Stimulated activated effector memory CD8-positive, alpha-beta T cell treated with anti-CD3 and anti-CD28 coated beads, Interleukin-12 subunit alpha, Interleukin-12 subunit beta, amount 100 ng/mL, for 72 hours (primary cell): ENCODE measurements at regions not wholly inside any gene's neighbourhood (a gene's known extent, or its start where the extent isn't known, plus 50 kb on each side); places are given as distances from the start of the nearest gene placed in this dataset.
"Not testable (repeated sequence)": the region's sequence is repeated elsewhere in the genome, so short reads cannot be mapped to it uniquely, and the experiment has no call there.

Experiments
- ATAC-seq: fragments of 150-1000 bp; cut with Tn5 transposase; 2 replicates; pipeline ENCODE4 v1.10.0; 2021
- DNase-seq, 2 donors: peaks; one replicate each; pipeline ENCODE4 v3.0.0; 2021 to 2022; ENCODE audit warnings: low spot score in 2 of 2
- H3K27ac Mint-ChIP-seq: one replicate; pipeline ENCODE4 v1.8.0; 2022; ENCODE audit warnings: mild to moderate bottlenecking, mixed read lengths
- H3K36me3 Mint-ChIP-seq: one replicate; pipeline ENCODE4 v1.8.0; 2022; ENCODE audit warnings: mild to moderate bottlenecking, mixed read lengths
- H3K4me1 Mint-ChIP-seq: one replicate; pipeline ENCODE4 v1.8.0; 2022; ENCODE audit warnings: mixed read lengths
- H3K4me3 Mint-ChIP-seq: one replicate; pipeline ENCODE4 v1.8.0; 2022; ENCODE audit warnings: mild to moderate bottlenecking, mixed read lengths
- H3K9me3 Mint-ChIP-seq: one replicate; pipeline ENCODE4 v1.8.0; 2022; ENCODE audit warnings: mixed read lengths

GRCh38 chr12:93007544-93007943 is 78.4 kb upstream of the EEA1 start:
- no peak overlapping the region for H3K4me3 Mint-ChIP-seq
- DNase-seq, result no peak
- ATAC-seq, result no peak
- no peaks in the 10 kb centered on the region for H3K36me3 Mint-ChIP-seq
- peaks cover 5% of the 10 kb centered on the region for H3K4me1 Mint-ChIP-seq
- H3K9me3 Mint-ChIP-seq, result no peaks in the 10 kb centered on the region
- no peak overlapping the region for H3K27ac Mint-ChIP-seq

- Mint-ChIP-seq H3K27ac (no peak overlapping the region), H3K4me3 (no peak overlapping the region), H3K4me1 (peaks cover 5% of the 10 kb centered on the region), H3K9me3 (no peaks in the 10 kb centered on the region), H3K36me3 (no peaks in the 10 kb centered on the region)
- DNase-seq (no peak), ATAC-seq (peak; percentile 73)
These were observed 79.1 kb upstream of the EEA1 start for GRCh38 chr12:93008044-93008778.

GRCh38 chr12:93008880-93009279 is 79.8 kb upstream of the EEA1 start:
- not testable (repeated sequence) for H3K27ac Mint-ChIP-seq, H3K4me3 Mint-ChIP-seq, ATAC-seq, DNase-seq, H3K4me1 Mint-ChIP-seq, H3K36me3 Mint-ChIP-seq, H3K9me3 Mint-ChIP-seq

GRCh38 chr12:93009533-93009932 is 80.4 kb upstream of the EEA1 start:
- H3K4me1 Mint-ChIP-seq, result peaks cover 5% of the 10 kb centered on the region
- H3K9me3 Mint-ChIP-seq, result no peaks in the 10 kb centered on the region
- DNase-seq, result no peak
- H3K4me3 Mint-ChIP-seq, result no peak overlapping the region
- no peaks in the 10 kb centered on the region for H3K36me3 Mint-ChIP-seq
- no peak overlapping the region for H3K27ac Mint-ChIP-seq
- no peak for ATAC-seq

- no peaks in the 10 kb centered on the region for H3K36me3 Mint-ChIP-seq
- no peak overlapping the region for H3K27ac Mint-ChIP-seq
- ATAC-seq (no peak), DNase-seq (no peak)
- H3K4me1 Mint-ChIP-seq, result peaks cover 5% of the 10 kb centered on the region
- H3K9me3 Mint-ChIP-seq, result no peaks in the 10 kb centered on the region
- H3K4me3 Mint-ChIP-seq, result no peak overlapping the region
These were observed 81.4 kb upstream of the EEA1 start for GRCh38 chr12:93010461-93010860.

GRCh38 chr12:93011100-93011499 is 82.0 kb upstream of the EEA1 start:
- DNase-seq (no peak), ATAC-seq (no peak)
- Mint-ChIP-seq H3K27ac (no peak overlapping the region), H3K9me3 (no peaks in the 10 kb centered on the region), H3K4me3 (no peak overlapping the region), H3K4me1 (peaks cover 5% of the 10 kb centered on the region), H3K36me3 (no peaks in the 10 kb centered on the region)

GRCh38 chr12:93015871-93016751 is 87.0 kb upstream of the EEA1 start:
- Mint-ChIP-seq H3K36me3 (no peaks in the 10 kb centered on the region), H3K9me3 (no peaks in the 10 kb centered on the region), H3K4me1 (no peaks in the 10 kb centered on the region), H3K27ac (no peak overlapping the region), H3K4me3 (no peak overlapping the region)
- DNase-seq, result no peak
- no peak for ATAC-seq

GRCh38 chr12:93016752-93017350 is 87.8 kb upstream of the EEA1 start:
- no peak for DNase-seq
- Mint-ChIP-seq H3K4me1 (no peaks in the 10 kb centered on the region), H3K36me3 (no peaks in the 10 kb centered on the region), H3K27ac (no peak overlapping the region), H3K9me3 (no peaks in the 10 kb centered on the region), H3K4me3 (no peak overlapping the region)
- ATAC-seq, result no peak

GRCh38 chr12:93018610-93019009 is 89.5 kb upstream of the EEA1 start:
- H3K27ac Mint-ChIP-seq, result no peak overlapping the region
- peak; percentile 22 for ATAC-seq
- H3K9me3 Mint-ChIP-seq, result no peaks in the 10 kb centered on the region
- no peak overlapping the region for H3K4me3 Mint-ChIP-seq
- no peaks in the 10 kb centered on the region for H3K4me1 Mint-ChIP-seq
- no peaks in the 10 kb centered on the region for H3K36me3 Mint-ChIP-seq
- DNase-seq, result no peak

GRCh38 chr12:93019212-93019927 is 90.3 kb upstream of the EEA1 start:
- ATAC-seq, result no peak
- H3K4me1 Mint-ChIP-seq, result no peaks in the 10 kb centered on the region
- no peaks in the 10 kb centered on the region for H3K36me3 Mint-ChIP-seq
- no peaks in the 10 kb centered on the region for H3K9me3 Mint-ChIP-seq
- H3K27ac Mint-ChIP-seq, result no peak overlapping the region
- no peak for DNase-seq
- H3K4me3 Mint-ChIP-seq, result no peak overlapping the region

GRCh38 chr12:93019975-93020630 is 91.0 kb upstream of the EEA1 start:
- Mint-ChIP-seq H3K4me1 (no peaks in the 10 kb centered on the region), H3K4me3 (no peak overlapping the region), H3K36me3 (no peaks in the 10 kb centered on the region), H3K27ac (no peak overlapping the region), H3K9me3 (no peaks in the 10 kb centered on the region)
- DNase-seq (no peak), ATAC-seq (peak; percentile 35)

- Mint-ChIP-seq H3K4me3 (no peak overlapping the region), H3K36me3 (no peaks in the 10 kb centered on the region), H3K27ac (no peak overlapping the region), H3K9me3 (no peaks in the 10 kb centered on the region), H3K4me1 (no peaks in the 10 kb centered on the region)
- DNase-seq, result no peak
- no peak for ATAC-seq
These were observed 91.8 kb upstream of the EEA1 start for GRCh38 chr12:93020631-93021597.

- DNase-seq (no peak), ATAC-seq (no peak)
- Mint-ChIP-seq H3K27ac (no peak overlapping the region), H3K4me3 (no peak overlapping the region), H3K36me3 (no peaks in the 10 kb centered on the region), H3K4me1 (no peaks in the 10 kb centered on the region), H3K9me3 (no peaks in the 10 kb centered on the region)
These were observed 93.7 kb upstream of the EEA1 start for GRCh38 chr12:93022603-93023340.
